WTC11 (cell line): ENCODE measurements at regions not wholly inside any gene's neighbourhood (a gene's known extent, or its start where the extent isn't known, plus 50 kb on each side); places are given as distances from the start of the nearest gene placed in this dataset.
"Not testable (repeated sequence)": the region's sequence is repeated elsewhere in the genome, so short reads cannot be mapped to it uniquely, and the experiment has no call there.

Experiments used
- GABPB1 ChIP-seq: sonication (generic); formaldehyde crosslinking; IDR thresholded peaks from 2 replicates; pipeline ENCODE4 v1.8.1; 2023; ENCODE audit warnings: mild to moderate bottlenecking, missing genetic modification reagents
- JUN ChIP-seq: sonication (generic); formaldehyde crosslinking; IDR thresholded peaks from 2 replicates; pipeline ENCODE4 v1.8.0; 2023; ENCODE audit warnings: mild to moderate bottlenecking, missing genetic modification reagents
- SP1 ChIP-seq: sonication (generic); formaldehyde crosslinking; conservative IDR thresholded peaks from 2 replicates; pipeline ENCODE4 v1.8.1; 2022; ENCODE audit warnings: missing genetic modification reagents
- TCF7 ChIP-seq: sonication (generic); formaldehyde crosslinking; IDR thresholded peaks from 2 replicates; pipeline ENCODE4 v1.8.0; 2022; ENCODE audit warnings: mild to moderate bottlenecking, low read depth, missing genetic modification reagents, moderate library complexity
- ZNF121 ChIP-seq: sonication (generic); formaldehyde crosslinking; IDR thresholded peaks from 2 replicates; pipeline ENCODE4 v1.8.0; 2023; ENCODE audit warnings: missing genetic modification reagents
- TF ChIP-seq, protein P1 (sequence below): sonication (generic); formaldehyde crosslinking; IDR thresholded peaks from 2 replicates; pipeline ENCODE4 v1.8.1; 2022; ENCODE audit warnings: low read depth, missing genetic modification reagents, borderline replicate concordance
- TF ChIP-seq, protein P2 (sequence below): sonication (generic); formaldehyde crosslinking; IDR thresholded peaks from 2 replicates; pipeline ENCODE4 v1.8.1; 2023; ENCODE audit warnings: mild to moderate bottlenecking, missing genetic modification reagents
- TF ChIP-seq, protein P3 (sequence below): fragments of 200-600 bp; IDR thresholded peaks from 2 replicates; pipeline ENCODE4 v1.8.0; 2022; ENCODE audit warnings: antibody characterized with exemption
- TF ChIP-seq, protein P4 (sequence below): sonication (generic); formaldehyde crosslinking; IDR thresholded peaks from 2 replicates; pipeline ENCODE4 v1.8.1; 2022; ENCODE audit warnings: missing genetic modification reagents, borderline replicate concordance
- TF ChIP-seq, protein P5 (sequence below): sonication (generic); formaldehyde crosslinking; conservative IDR thresholded peaks from 2 replicates; pipeline ENCODE4 v1.8.1; 2023; ENCODE audit warnings: mild to moderate bottlenecking, low read depth, missing genetic modification reagents, moderate library complexity

DNA sequence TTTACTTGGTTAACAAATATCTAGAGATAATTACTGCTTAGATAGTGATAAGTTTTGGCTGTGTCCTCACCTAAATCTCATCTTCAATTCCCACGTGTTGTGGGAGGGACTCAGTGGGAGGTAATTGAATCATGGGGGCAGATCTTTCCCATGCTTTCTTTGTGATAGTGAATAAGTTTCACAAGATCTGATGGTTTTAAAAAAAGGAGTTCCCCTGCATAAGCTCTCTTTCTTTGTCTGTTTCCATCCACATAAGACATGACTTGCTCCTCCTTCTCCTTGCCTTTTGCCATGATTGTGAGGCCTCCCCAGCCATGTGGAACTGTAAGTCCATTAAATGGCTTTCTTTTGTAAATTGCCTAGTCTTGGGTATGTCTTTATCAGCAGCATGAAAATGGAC, 266.0 kb upstream of the ANKRD50 start:
- TF ChIP-seq JUN; SP1 (CRISPR knock-in tag); TCF7; ZNF121 (CRISPR knock-in tag); GABPB1 (CRISPR knock-in tag): not testable (repeated sequence)
- TF ChIP-seq, protein P1, sequence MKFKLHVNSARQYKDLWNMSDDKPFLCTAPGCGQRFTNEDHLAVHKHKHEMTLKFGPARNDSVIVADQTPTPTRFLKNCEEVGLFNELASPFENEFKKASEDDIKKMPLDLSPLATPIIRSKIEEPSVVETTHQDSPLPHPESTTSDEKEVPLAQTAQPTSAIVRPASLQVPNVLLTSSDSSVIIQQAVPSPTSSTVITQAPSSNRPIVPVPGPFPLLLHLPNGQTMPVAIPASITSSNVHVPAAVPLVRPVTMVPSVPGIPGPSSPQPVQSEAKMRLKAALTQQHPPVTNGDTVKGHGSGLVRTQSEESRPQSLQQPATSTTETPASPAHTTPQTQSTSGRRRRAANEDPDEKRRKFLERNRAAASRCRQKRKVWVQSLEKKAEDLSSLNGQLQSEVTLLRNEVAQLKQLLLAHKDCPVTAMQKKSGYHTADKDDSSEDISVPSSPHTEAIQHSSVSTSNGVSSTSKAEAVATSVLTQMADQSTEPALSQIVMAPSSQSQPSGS = not testable (repeated sequence)
- TF ChIP-seq, protein P2, sequence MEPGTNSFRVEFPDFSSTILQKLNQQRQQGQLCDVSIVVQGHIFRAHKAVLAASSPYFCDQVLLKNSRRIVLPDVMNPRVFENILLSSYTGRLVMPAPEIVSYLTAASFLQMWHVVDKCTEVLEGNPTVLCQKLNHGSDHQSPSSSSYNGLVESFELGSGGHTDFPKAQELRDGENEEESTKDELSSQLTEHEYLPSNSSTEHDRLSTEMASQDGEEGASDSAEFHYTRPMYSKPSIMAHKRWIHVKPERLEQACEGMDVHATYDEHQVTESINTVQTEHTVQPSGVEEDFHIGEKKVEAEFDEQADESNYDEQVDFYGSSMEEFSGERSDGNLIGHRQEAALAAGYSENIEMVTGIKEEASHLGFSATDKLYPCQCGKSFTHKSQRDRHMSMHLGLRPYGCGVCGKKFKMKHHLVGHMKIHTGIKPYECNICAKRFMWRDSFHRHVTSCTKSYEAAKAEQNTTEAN (CRISPR knock-in tag) = not testable (repeated sequence)
- TF ChIP-seq, protein P3, sequence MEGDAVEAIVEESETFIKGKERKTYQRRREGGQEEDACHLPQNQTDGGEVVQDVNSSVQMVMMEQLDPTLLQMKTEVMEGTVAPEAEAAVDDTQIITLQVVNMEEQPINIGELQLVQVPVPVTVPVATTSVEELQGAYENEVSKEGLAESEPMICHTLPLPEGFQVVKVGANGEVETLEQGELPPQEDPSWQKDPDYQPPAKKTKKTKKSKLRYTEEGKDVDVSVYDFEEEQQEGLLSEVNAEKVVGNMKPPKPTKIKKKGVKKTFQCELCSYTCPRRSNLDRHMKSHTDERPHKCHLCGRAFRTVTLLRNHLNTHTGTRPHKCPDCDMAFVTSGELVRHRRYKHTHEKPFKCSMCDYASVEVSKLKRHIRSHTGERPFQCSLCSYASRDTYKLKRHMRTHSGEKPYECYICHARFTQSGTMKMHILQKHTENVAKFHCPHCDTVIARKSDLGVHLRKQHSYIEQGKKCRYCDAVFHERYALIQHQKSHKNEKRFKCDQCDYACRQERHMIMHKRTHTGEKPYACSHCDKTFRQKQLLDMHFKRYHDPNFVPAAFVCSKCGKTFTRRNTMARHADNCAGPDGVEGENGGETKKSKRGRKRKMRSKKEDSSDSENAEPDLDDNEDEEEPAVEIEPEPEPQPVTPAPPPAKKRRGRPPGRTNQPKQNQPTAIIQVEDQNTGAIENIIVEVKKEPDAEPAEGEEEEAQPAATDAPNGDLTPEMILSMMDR = not testable (repeated sequence)
- TF ChIP-seq, protein P4, sequence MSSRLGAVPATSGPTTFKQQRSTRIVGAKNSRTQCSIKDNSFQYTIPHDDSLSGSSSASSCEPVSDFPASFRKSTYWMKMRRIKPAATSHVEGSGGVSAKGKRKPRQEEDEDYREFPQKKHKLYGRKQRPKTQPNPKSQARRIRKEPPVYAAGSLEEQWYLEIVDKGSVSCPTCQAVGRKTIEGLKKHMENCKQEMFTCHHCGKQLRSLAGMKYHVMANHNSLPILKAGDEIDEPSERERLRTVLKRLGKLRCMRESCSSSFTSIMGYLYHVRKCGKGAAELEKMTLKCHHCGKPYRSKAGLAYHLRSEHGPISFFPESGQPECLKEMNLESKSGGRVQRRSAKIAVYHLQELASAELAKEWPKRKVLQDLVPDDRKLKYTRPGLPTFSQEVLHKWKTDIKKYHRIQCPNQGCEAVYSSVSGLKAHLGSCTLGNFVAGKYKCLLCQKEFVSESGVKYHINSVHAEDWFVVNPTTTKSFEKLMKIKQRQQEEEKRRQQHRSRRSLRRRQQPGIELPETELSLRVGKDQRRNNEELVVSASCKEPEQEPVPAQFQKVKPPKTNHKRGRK (CRISPR knock-in tag) = not testable (repeated sequence)
- TF ChIP-seq, protein P5, sequence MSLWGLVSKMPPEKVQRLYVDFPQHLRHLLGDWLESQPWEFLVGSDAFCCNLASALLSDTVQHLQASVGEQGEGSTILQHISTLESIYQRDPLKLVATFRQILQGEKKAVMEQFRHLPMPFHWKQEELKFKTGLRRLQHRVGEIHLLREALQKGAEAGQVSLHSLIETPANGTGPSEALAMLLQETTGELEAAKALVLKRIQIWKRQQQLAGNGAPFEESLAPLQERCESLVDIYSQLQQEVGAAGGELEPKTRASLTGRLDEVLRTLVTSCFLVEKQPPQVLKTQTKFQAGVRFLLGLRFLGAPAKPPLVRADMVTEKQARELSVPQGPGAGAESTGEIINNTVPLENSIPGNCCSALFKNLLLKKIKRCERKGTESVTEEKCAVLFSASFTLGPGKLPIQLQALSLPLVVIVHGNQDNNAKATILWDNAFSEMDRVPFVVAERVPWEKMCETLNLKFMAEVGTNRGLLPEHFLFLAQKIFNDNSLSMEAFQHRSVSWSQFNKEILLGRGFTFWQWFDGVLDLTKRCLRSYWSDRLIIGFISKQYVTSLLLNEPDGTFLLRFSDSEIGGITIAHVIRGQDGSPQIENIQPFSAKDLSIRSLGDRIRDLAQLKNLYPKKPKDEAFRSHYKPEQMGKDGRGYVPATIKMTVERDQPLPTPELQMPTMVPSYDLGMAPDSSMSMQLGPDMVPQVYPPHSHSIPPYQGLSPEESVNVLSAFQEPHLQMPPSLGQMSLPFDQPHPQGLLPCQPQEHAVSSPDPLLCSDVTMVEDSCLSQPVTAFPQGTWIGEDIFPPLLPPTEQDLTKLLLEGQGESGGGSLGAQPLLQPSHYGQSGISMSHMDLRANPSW (CRISPR knock-in tag) = not testable (repeated sequence)
